Suprapubic skin (tissue), 3 donors: ENCODE measurements at regions not wholly inside any gene's neighbourhood (a gene's known extent, or its start where the extent isn't known, plus 50 kb on each side); places are given as distances from the start of the nearest gene placed in this dataset.

Experiments used
- CTCF ChIP-seq, 2 donors: fragments of 200-600 bp in 1 of 2; fragments of 450-650 bp in 1 of 2; sonication (generic) in 1 of 2; IDR thresholded peaks; one replicate each; pipeline ENCODE4 v1.5.1; 2016 to 2019; ENCODE audit warnings: antibody characterized with exemption in 2 of 2, mild to moderate bottlenecking in 1 of 2, moderate library complexity in 1 of 2
- POLR2A ChIP-seq, 2 donors: fragments of 450-650 bp; IDR thresholded peaks; one replicate each; pipeline ENCODE4 v1.6.1; 2017; ENCODE audit warnings: antibody characterized with exemption in 2 of 2, mild to moderate bottlenecking in 2 of 2, moderate library complexity in 2 of 2

DNA sequence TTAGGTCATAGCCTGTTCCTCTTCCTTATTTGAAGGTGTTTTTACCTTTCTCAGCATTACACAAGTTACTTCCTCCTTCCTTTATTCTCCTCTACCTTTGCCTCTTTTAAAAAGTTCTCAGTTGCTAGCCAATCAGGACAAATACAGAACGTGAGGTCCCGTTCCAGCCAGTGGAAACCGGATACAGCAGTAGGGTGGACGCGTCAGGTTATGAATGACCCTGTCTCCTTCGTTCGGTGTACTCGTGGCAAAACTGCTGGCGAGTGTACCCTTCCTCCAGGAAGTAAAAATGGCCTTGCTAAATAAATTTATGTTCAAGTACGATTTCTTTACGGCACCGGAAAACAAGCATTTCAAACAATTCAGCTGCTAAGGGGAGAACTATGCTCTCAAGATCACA, 77.0 kb upstream of the MLN start:
- TF ChIP-seq CTCF (IDR thresholded peaks at IDR 0.05), result no peak
- no peak for TF ChIP-seq POLR2A (IDR thresholded peaks at IDR 0.05)
